ENCODE measurements at regions not wholly inside any gene's neighbourhood (a gene's known extent, or its start where the extent isn't known, plus 50 kb on each side); places are given as distances from the start of the nearest gene placed in this dataset.

DNA sequence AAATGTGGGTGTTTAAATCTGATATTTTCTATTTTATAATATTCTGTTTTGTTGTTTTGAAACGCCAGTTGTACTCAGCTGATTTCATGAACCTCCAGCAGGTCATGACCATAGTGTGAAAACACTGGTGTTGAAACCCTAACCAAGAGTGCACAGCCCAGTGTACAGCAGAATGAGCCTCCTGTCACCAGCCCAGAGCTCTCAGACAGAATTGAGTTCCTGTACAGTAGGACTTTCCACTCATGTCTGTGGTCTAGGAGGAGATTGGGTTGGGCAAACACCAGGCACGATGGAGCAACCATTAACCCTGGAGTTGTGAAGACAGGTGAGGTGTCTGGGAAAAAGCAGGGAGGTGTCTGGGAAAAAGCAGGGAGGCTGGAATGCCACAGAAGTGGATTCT is 908.8 kb downstream of the VRK1 start:
- TF ChIP-seq, protein P1, sequence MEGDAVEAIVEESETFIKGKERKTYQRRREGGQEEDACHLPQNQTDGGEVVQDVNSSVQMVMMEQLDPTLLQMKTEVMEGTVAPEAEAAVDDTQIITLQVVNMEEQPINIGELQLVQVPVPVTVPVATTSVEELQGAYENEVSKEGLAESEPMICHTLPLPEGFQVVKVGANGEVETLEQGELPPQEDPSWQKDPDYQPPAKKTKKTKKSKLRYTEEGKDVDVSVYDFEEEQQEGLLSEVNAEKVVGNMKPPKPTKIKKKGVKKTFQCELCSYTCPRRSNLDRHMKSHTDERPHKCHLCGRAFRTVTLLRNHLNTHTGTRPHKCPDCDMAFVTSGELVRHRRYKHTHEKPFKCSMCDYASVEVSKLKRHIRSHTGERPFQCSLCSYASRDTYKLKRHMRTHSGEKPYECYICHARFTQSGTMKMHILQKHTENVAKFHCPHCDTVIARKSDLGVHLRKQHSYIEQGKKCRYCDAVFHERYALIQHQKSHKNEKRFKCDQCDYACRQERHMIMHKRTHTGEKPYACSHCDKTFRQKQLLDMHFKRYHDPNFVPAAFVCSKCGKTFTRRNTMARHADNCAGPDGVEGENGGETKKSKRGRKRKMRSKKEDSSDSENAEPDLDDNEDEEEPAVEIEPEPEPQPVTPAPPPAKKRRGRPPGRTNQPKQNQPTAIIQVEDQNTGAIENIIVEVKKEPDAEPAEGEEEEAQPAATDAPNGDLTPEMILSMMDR (IDR thresholded peaks at IDR 0.05) = no peak
- TF ChIP-seq POLR2A (IDR thresholded peaks at IDR 0.05) (no peak), POLR2AphosphoS5 (IDR thresholded peaks at IDR 0.05) (no peak)

Data from suprapubic skin (tissue), 4 donors.